ENCODE measurements at regions not wholly inside any gene's neighbourhood (a gene's known extent, or its start where the extent isn't known, plus 50 kb on each side); places are given as distances from the start of the nearest gene placed in this dataset.

GRCh38 chr2:122977580-122977979 lies 1047.5 kb upstream of the CNTNAP5 start:
- DNase-seq (ENCODE audit: low spot score): no peak

- DNase-seq (ENCODE audit: low spot score): no peak
Observed at GRCh38 chr2:122980671-122981070, 1044.4 kb upstream of the CNTNAP5 start.

GRCh38 chr2:122982936-122983335 lies 1042.2 kb upstream of the CNTNAP5 start:
- DNase-seq (ENCODE audit: low spot score): no peak

- DNase-seq (ENCODE audit: low spot score): no peak
Observed at GRCh38 chr2:122988395-122989221, 1036.5 kb upstream of the CNTNAP5 start.

GRCh38 chr2:122993592-122993991 lies 1031.5 kb upstream of the CNTNAP5 start:
- no peak for DNase-seq (ENCODE audit: low spot score)

GRCh38 chr2:122999258-122999657 lies 1025.8 kb upstream of the CNTNAP5 start:
- DNase-seq (ENCODE audit: low spot score): no peak

- no peak for DNase-seq (ENCODE audit: low spot score)
Observed at GRCh38 chr2:122999821-123000220, 1025.3 kb upstream of the CNTNAP5 start.

- DNase-seq (ENCODE audit: low spot score): no peak
Observed at GRCh38 chr2:123002660-123003248, 1022.3 kb upstream of the CNTNAP5 start.

- no peak for DNase-seq (ENCODE audit: low spot score)
Observed at GRCh38 chr2:123015186-123015585, 1009.9 kb upstream of the CNTNAP5 start.

- no peak for DNase-seq (ENCODE audit: low spot score)
Observed at GRCh38 chr2:123035541-123035940, 989.5 kb upstream of the CNTNAP5 start.

- no peak for DNase-seq (ENCODE audit: low spot score)
Observed at GRCh38 chr2:123036300-123036699, 988.8 kb upstream of the CNTNAP5 start.

GRCh38 chr2:123040506-123040905 lies 984.6 kb upstream of the CNTNAP5 start:
- DNase-seq (ENCODE audit: low spot score): no peak

GRCh38 chr2:123043458-123043857 lies 981.6 kb upstream of the CNTNAP5 start:
- no peak for DNase-seq (ENCODE audit: low spot score)

- no peak for DNase-seq (ENCODE audit: low spot score)
Observed at GRCh38 chr2:123045713-123046112, 979.4 kb upstream of the CNTNAP5 start.

GRCh38 chr2:123047186-123047585 lies 977.9 kb upstream of the CNTNAP5 start:
- no peak for DNase-seq (ENCODE audit: low spot score)

GRCh38 chr2:123051136-123051535 lies 974.0 kb upstream of the CNTNAP5 start:
- no peak for DNase-seq (ENCODE audit: low spot score)

- no peak for DNase-seq (ENCODE audit: low spot score)
Observed at GRCh38 chr2:123061534-123061933, 963.6 kb upstream of the CNTNAP5 start.

- no peak for DNase-seq (ENCODE audit: low spot score)
Observed at GRCh38 chr2:123073371-123073770, 951.7 kb upstream of the CNTNAP5 start.

- DNase-seq (ENCODE audit: low spot score): no peak
Observed at GRCh38 chr2:123073956-123074355, 951.1 kb upstream of the CNTNAP5 start.

- DNase-seq (ENCODE audit: low spot score): no peak
Observed at GRCh38 chr2:123077101-123077500, 948.0 kb upstream of the CNTNAP5 start.

GRCh38 chr2:123080331-123080730 lies 944.8 kb upstream of the CNTNAP5 start:
- no peak for DNase-seq (ENCODE audit: low spot score)

- no peak for DNase-seq (ENCODE audit: low spot score)
Observed at GRCh38 chr2:123085484-123085883, 939.6 kb upstream of the CNTNAP5 start.

GRCh38 chr2:123086613-123087385 lies 938.3 kb upstream of the CNTNAP5 start:
- no peak for DNase-seq (ENCODE audit: low spot score)

All from ureter (tissue), 1 donor.